ENCODE measurements at regions not wholly inside any gene's neighbourhood (a gene's known extent, or its start where the extent isn't known, plus 50 kb on each side); places are given as distances from the start of the nearest gene placed in this dataset.
A peak's percentile ranks its signal among the peaks of the same experiment; 100 is the strongest.

DNA sequence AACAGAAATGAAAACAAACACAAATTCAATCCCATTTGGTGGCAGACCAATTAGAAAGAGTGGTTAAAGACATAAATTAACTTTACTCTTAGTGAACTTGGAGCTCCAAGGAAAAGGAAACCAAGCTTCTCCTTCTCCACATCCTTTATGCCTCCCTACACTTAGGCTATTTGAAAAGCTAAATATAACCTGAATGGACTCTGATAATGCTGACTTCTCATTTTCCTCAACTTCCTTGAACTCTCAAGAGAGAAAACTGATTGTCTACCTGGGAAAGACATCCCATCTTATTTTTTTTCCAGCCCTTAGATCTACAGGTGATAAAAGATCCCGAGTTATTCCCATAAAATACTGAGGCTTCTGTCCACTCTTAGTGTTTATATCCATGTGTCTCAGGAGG lies 178.4 kb upstream of the SPAG17 start:
- intact Hi-C loops (cut with micrococcal nuclease; ENCODE audit: unreplicated experiment), result no loop called here
- TF ChIP-seq ZNF317 (CRISPR knock-in tag; IDR thresholded peaks at IDR 0.05) (no peak), SMARCE1 (IDR thresholded peaks at IDR 0.05; ENCODE audit: borderline replicate concordance) (no peak), MAFK (conservative IDR thresholded peaks at IDR 0.05 in 1 of 2, IDR thresholded peaks at IDR 0.05 in 1 of 2; ENCODE audit: low read length in 2 of 2) (peak; percentile 57 to 67; a peak in 3 of 4 replicates), MAFF (IDR thresholded peaks at IDR 0.05; ENCODE audit: low read depth, low read length) (peak; percentile 49; the same call in 1 of the 2 replicates), HOXA7 (CRISPR knock-in tag; IDR thresholded peaks at IDR 0.05) (no peak), RORA (CRISPR knock-in tag; IDR thresholded peaks at IDR 0.05) (no peak), HOXA3 (CRISPR knock-in tag; IDR thresholded peaks at IDR 0.05) (no peak)
- no peak for FAIRE-seq

DNA sequence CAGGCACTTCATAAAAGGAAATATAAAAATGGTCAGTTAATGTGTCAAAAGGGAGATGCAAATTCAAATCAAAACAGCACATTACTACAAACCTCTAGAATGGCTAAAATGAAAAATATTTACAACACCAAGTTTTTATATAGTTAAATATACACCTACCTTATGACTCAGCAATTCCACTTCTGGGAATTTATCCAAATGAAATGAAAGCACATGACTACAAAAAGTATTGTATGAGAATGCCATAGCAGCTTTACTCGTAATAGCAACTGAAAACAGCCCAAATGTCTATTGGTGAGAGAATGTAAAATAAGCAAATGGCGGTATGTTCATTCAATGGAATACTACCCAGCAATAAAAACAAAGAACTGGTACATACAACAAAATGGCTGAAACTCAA lies 175.8 kb upstream of the SPAG17 start:
- intact Hi-C loops (cut with micrococcal nuclease; ENCODE audit: unreplicated experiment) (no loop called here), in situ Hi-C loops (cut with HindIII; ENCODE audit: extremely low pct_ligation_motif_present, low pct_unique_long_range_greater_than_20kb) (no loop called here)
- no peaks in the 10 kb centered on the region for H3K36me3 ChIP-seq (replicated peaks in 1 of 2; ENCODE audit: control insufficient read depth in 1 of 2, insufficient read depth in 2 of 2, low read length in 2 of 2)
- ChIA-PET CTCF (ENCODE audit: low intra/inter-chr PET ratio, low total read pairs) (no interaction called here), POLR2A (no interaction called here)
- no peak overlapping the region for H3K4me3 ChIP-seq (replicated peaks in 1 of 3; ENCODE audit: insufficient read depth in 1 of 3, low read depth in 2 of 3, low read length in 3 of 3)
- no peaks in the 10 kb centered on the region for H3K4me1 ChIP-seq (ENCODE audit: insufficient read depth, low read length)
- no peak overlapping the region for H3K27ac ChIP-seq (ENCODE audit: extremely low read length, insufficient read depth, low read length)
- no TSS peak for BruUV-seq (replicated peaks)
- no peaks in the 10 kb centered on the region for H3K79me2 ChIP-seq (ENCODE audit: insufficient read depth, low read length)
- no peak for TF ChIP-seq ZFP90 (CRISPR knock-in tag; IDR thresholded peaks at IDR 0.05; ENCODE audit: borderline replicate concordance)
- peak in 1 of 2 experiments; percentile 5; a peak in 1 of 4 replicates for TF ChIP-seq MAFK (conservative IDR thresholded peaks at IDR 0.05 in 1 of 2, IDR thresholded peaks at IDR 0.05 in 1 of 2; ENCODE audit: low read length in 2 of 2)
- peak; percentile 37; the same call in 1 of the 2 replicates for TF ChIP-seq NFE2L2 (IDR thresholded peaks at IDR 0.05; ENCODE audit: low read length)
- no peak overlapping the region for H2AFZ ChIP-seq (ENCODE audit: low read length)
- ATAC-seq, result no peak
- DNase-seq (ENCODE audit: low spot score), result no peak
- no peak overlapping the region for H3K4me2 ChIP-seq (ENCODE audit: low read depth, low read length)
- FAIRE-seq, result no peak
- no peaks in the 10 kb centered on the region for H4K20me1 ChIP-seq (ENCODE audit: insufficient read depth, low read length)
- no peaks in the 10 kb centered on the region for H3K27me3 ChIP-seq (ENCODE audit: control insufficient read depth in 1 of 2, insufficient read depth in 2 of 2, low read length in 2 of 2)
- H3K9me3 ChIP-seq (ENCODE audit: low read length), result peaks cover 29% of the 10 kb centered on the region
- 38% methylated on average over 2 of the region's 2 CpGs for WGBS (ENCODE audit: low lambda C conversion rate)
- no peak overlapping the region for H3K9ac ChIP-seq (ENCODE audit: insufficient read depth, low read depth, low read length)

More for the DNA sequence above, 178.4 kb upstream of the SPAG17 start:
- Histone ChIP-seq H3K36me3 (replicated peaks in 1 of 2; ENCODE audit: control insufficient read depth in 1 of 2, insufficient read depth in 2 of 2, low read length in 2 of 2) (no peaks in the 10 kb centered on the region), H3K79me2 (ENCODE audit: insufficient read depth, low read length) (no peaks in the 10 kb centered on the region), H3K9me3 (ENCODE audit: low read length) (peaks cover 38% of the 10 kb centered on the region), H3K27me3 (ENCODE audit: control insufficient read depth in 1 of 2, insufficient read depth in 2 of 2, low read length in 2 of 2) (no peaks in the 10 kb centered on the region), H3K9ac (ENCODE audit: insufficient read depth, low read depth, low read length) (no peak overlapping the region), H3K4me1 (ENCODE audit: insufficient read depth, low read length) (no peaks in the 10 kb centered on the region), H4K20me1 (ENCODE audit: insufficient read depth, low read length) (no peaks in the 10 kb centered on the region), H2AFZ (ENCODE audit: low read length) (no peak overlapping the region), H3K27ac (ENCODE audit: extremely low read length, insufficient read depth, low read length) (no peak overlapping the region), H3K4me3 (replicated peaks in 1 of 3; ENCODE audit: insufficient read depth in 1 of 3, low read depth in 2 of 3, low read length in 3 of 3) (no peak overlapping the region), H3K4me2 (ENCODE audit: low read depth, low read length) (no peak overlapping the region)
- POLR2A ChIA-PET, result no interaction called here
- CTCF ChIA-PET (ENCODE audit: low intra/inter-chr PET ratio, low total read pairs), result no interaction called here
- WGBS (ENCODE audit: low lambda C conversion rate), result 0% methylated on average over 1 of the region's 1 CpG
- BruUV-seq (replicated peaks), result no TSS peak
- in situ Hi-C loops (cut with HindIII; ENCODE audit: extremely low pct_ligation_motif_present, low pct_unique_long_range_greater_than_20kb), result no loop called here
- ATAC-seq (no peak), DNase-seq (ENCODE audit: low spot score) (no peak)
